ENCODE measurements at regions not wholly inside any gene's neighbourhood (a gene's known extent, or its start where the extent isn't known, plus 50 kb on each side); places are given as distances from the start of the nearest gene placed in this dataset.

- no peaks in the 10 kb centered on the region for H3K4me1 ChIP-seq (ENCODE audit: insufficient read depth, low read length)
- H3K27ac ChIP-seq (ENCODE audit: low read depth, low read length), result no peak overlapping the region
- CTCF ChIA-PET, result no interaction called here
- H3K4me3 ChIP-seq (ENCODE audit: low read length), result no peak overlapping the region
- Mint-ChIP-seq H3K4me3 (no peak overlapping the region), H3K9me3 (no peaks in the 10 kb centered on the region), H3K27ac (no peak overlapping the region), H3K36me3 (no peaks in the 10 kb centered on the region), H3K4me1 (no peaks in the 10 kb centered on the region), H3K27me3 (no peaks in the 10 kb centered on the region)
- POLR2A ChIA-PET, result no interaction called here
- H3K9me3 ChIP-seq (ENCODE audit: low read length), result no peaks in the 10 kb centered on the region
- no peaks in the 10 kb centered on the region for H3K36me3 ChIP-seq (ENCODE audit: insufficient read depth, low read length)
- no peaks in the 10 kb centered on the region for H3K27me3 ChIP-seq (ENCODE audit: insufficient read depth, low read length, poor library complexity, severe bottlenecking)
- no peak for DNase-seq
Measured at GRCh38 chr3:98963546-98963945, 62.1 kb upstream of the DCBLD2 start.

- Histone ChIP-seq H3K27ac (ENCODE audit: low read depth, low read length) (no peak overlapping the region), H3K36me3 (ENCODE audit: insufficient read depth, low read length) (no peaks in the 10 kb centered on the region), H3K9me3 (ENCODE audit: low read length) (no peaks in the 10 kb centered on the region), H3K4me1 (ENCODE audit: insufficient read depth, low read length) (no peaks in the 10 kb centered on the region), H3K27me3 (ENCODE audit: insufficient read depth, low read length, poor library complexity, severe bottlenecking) (no peaks in the 10 kb centered on the region), H3K4me3 (ENCODE audit: low read length) (no peak overlapping the region)
- H3K4me3 Mint-ChIP-seq, result no peak overlapping the region
- H3K9me3 Mint-ChIP-seq, result no peaks in the 10 kb centered on the region
- DNase-seq, result no peak
- H3K27ac Mint-ChIP-seq, result no peak overlapping the region
- H3K4me1 Mint-ChIP-seq, result no peaks in the 10 kb centered on the region
- H3K27me3 Mint-ChIP-seq, result no peaks in the 10 kb centered on the region
- ChIA-PET CTCF (no interaction called here), POLR2A (no interaction called here)
- no peaks in the 10 kb centered on the region for H3K36me3 Mint-ChIP-seq
Measured at GRCh38 chr3:98962951-98963350, 61.5 kb upstream of the DCBLD2 start.

- H3K27me3 ChIP-seq (ENCODE audit: insufficient read depth, low read length, poor library complexity, severe bottlenecking), result no peaks in the 10 kb centered on the region
- CTCF ChIA-PET, result no interaction called here
Measured at GRCh38 chr3:98962189-98962930, 60.9 kb upstream of the DCBLD2 start.

GRCh38 chr3:98961161-98962155, 60.0 kb upstream of the DCBLD2 start:
- Mint-ChIP-seq H3K36me3 (no peaks in the 10 kb centered on the region), H3K9me3 (no peaks in the 10 kb centered on the region), H3K4me3 (no peak overlapping the region), H3K27me3 (peaks cover 0 to 3% of the 10 kb centered on the region in 2 donors), H3K4me1 (no peaks in the 10 kb centered on the region), H3K27ac (no peak overlapping the region)
- ChIA-PET POLR2A (no interaction called here), CTCF (no interaction called here)
- Histone ChIP-seq H3K4me3 (ENCODE audit: low read length) (no peak overlapping the region), H3K27ac (ENCODE audit: low read depth, low read length) (no peak overlapping the region), H3K4me1 (ENCODE audit: insufficient read depth, low read length) (no peaks in the 10 kb centered on the region), H3K36me3 (ENCODE audit: insufficient read depth, low read length) (no peaks in the 10 kb centered on the region), H3K9me3 (ENCODE audit: low read length) (no peaks in the 10 kb centered on the region), H3K27me3 (ENCODE audit: insufficient read depth, low read length, poor library complexity, severe bottlenecking) (no peaks in the 10 kb centered on the region)
- no peak for DNase-seq

More at GRCh38 chr3:98962189-98962930, 60.9 kb upstream of the DCBLD2 start:
- H3K4me1 ChIP-seq (ENCODE audit: insufficient read depth, low read length), result no peaks in the 10 kb centered on the region
- H3K27ac ChIP-seq (ENCODE audit: low read depth, low read length), result no peak overlapping the region
- no peak overlapping the region for H3K4me3 ChIP-seq (ENCODE audit: low read length)
- POLR2A ChIA-PET, result no interaction called here
- H3K4me1 Mint-ChIP-seq, result no peaks in the 10 kb centered on the region
- no peaks in the 10 kb centered on the region for H3K9me3 Mint-ChIP-seq
- H3K27me3 Mint-ChIP-seq, result no peaks in the 10 kb centered on the region
- H3K9me3 ChIP-seq (ENCODE audit: low read length), result no peaks in the 10 kb centered on the region
- no peaks in the 10 kb centered on the region for H3K36me3 ChIP-seq (ENCODE audit: insufficient read depth, low read length)
- no peak overlapping the region for H3K4me3 Mint-ChIP-seq
- DNase-seq, result no peak
- H3K36me3 Mint-ChIP-seq, result no peaks in the 10 kb centered on the region
- no peak overlapping the region for H3K27ac Mint-ChIP-seq

GRCh38 chr3:98957681-98958080, 56.2 kb upstream of the DCBLD2 start:
- Histone ChIP-seq H3K4me3 (ENCODE audit: low read length) (no peak overlapping the region), H3K9me3 (ENCODE audit: low read length) (no peaks in the 10 kb centered on the region), H3K4me1 (ENCODE audit: insufficient read depth, low read length) (no peaks in the 10 kb centered on the region), H3K27me3 (ENCODE audit: insufficient read depth, low read length, poor library complexity, severe bottlenecking) (no peaks in the 10 kb centered on the region), H3K27ac (ENCODE audit: low read depth, low read length) (no peak overlapping the region), H3K36me3 (ENCODE audit: insufficient read depth, low read length) (no peaks in the 10 kb centered on the region)
- no peaks in the 10 kb centered on the region for H3K9me3 Mint-ChIP-seq
- H3K27me3 Mint-ChIP-seq, result peaks cover 0 to 9% of the 10 kb centered on the region in 2 donors
- H3K4me1 Mint-ChIP-seq, result no peaks in the 10 kb centered on the region
- H3K36me3 Mint-ChIP-seq, result no peaks in the 10 kb centered on the region
- no peak for DNase-seq
- H3K4me3 Mint-ChIP-seq, result no peak overlapping the region
- POLR2A ChIA-PET, result no interaction called here
- H3K27ac Mint-ChIP-seq, result no peak overlapping the region
- CTCF ChIA-PET, result no interaction called here

GRCh38 chr3:98956008-98956407, 54.5 kb upstream of the DCBLD2 start:
- H3K9me3 ChIP-seq (ENCODE audit: low read length), result no peaks in the 10 kb centered on the region
- no peaks in the 10 kb centered on the region for H3K36me3 ChIP-seq (ENCODE audit: insufficient read depth, low read length)
- no peaks in the 10 kb centered on the region for H3K4me1 Mint-ChIP-seq
- POLR2A ChIA-PET, result no interaction called here
- CTCF ChIA-PET, result no interaction called here
- H3K4me3 Mint-ChIP-seq, result no peak overlapping the region
- H3K9me3 Mint-ChIP-seq, result no peaks in the 10 kb centered on the region
- no peaks in the 10 kb centered on the region for H3K36me3 Mint-ChIP-seq
- DNase-seq, result no peak
- H3K27me3 Mint-ChIP-seq, result peaks cover 0 to 9% of the 10 kb centered on the region in 2 donors
- H3K4me3 ChIP-seq (ENCODE audit: low read length), result no peak overlapping the region
- no peak overlapping the region for H3K27ac ChIP-seq (ENCODE audit: low read depth, low read length)
- H3K4me1 ChIP-seq (ENCODE audit: insufficient read depth, low read length), result no peaks in the 10 kb centered on the region
- no peak overlapping the region for H3K27ac Mint-ChIP-seq
- no peaks in the 10 kb centered on the region for H3K27me3 ChIP-seq (ENCODE audit: insufficient read depth, low read length, poor library complexity, severe bottlenecking)

GRCh38 chr3:98954791-98955604, 53.5 kb upstream of the DCBLD2 start:
- Mint-ChIP-seq H3K4me3 (no peak overlapping the region), H3K36me3 (no peaks in the 10 kb centered on the region), H3K27me3 (peaks cover 0 to 9% of the 10 kb centered on the region in 2 donors), H3K9me3 (peaks cover 0 to 6% (median 0%) of the 10 kb centered on the region in 5 donors), H3K4me1 (no peaks in the 10 kb centered on the region), H3K27ac (no peak overlapping the region)
- POLR2A ChIA-PET, result no interaction called here
- no peak for DNase-seq
- Histone ChIP-seq H3K4me1 (ENCODE audit: insufficient read depth, low read length) (no peaks in the 10 kb centered on the region), H3K9me3 (ENCODE audit: low read length) (no peaks in the 10 kb centered on the region), H3K4me3 (ENCODE audit: low read length) (no peak overlapping the region), H3K27me3 (ENCODE audit: insufficient read depth, low read length, poor library complexity, severe bottlenecking) (no peaks in the 10 kb centered on the region), H3K36me3 (ENCODE audit: insufficient read depth, low read length) (no peaks in the 10 kb centered on the region), H3K27ac (ENCODE audit: low read depth, low read length) (no peak overlapping the region)
- CTCF ChIA-PET, result no interaction called here

GRCh38 chr3:98954242-98954641, 52.7 kb upstream of the DCBLD2 start:
- Histone ChIP-seq H3K27me3 (ENCODE audit: insufficient read depth, low read length, poor library complexity, severe bottlenecking) (no peaks in the 10 kb centered on the region), H3K4me3 (ENCODE audit: low read length) (no peak overlapping the region), H3K27ac (ENCODE audit: low read depth, low read length) (no peak overlapping the region), H3K36me3 (ENCODE audit: insufficient read depth, low read length) (no peaks in the 10 kb centered on the region), H3K9me3 (ENCODE audit: low read length) (no peaks in the 10 kb centered on the region), H3K4me1 (ENCODE audit: insufficient read depth, low read length) (no peaks in the 10 kb centered on the region)
- Mint-ChIP-seq H3K9me3 (peaks cover 0 to 6% (median 0%) of the 10 kb centered on the region in 5 donors), H3K27me3 (peaks cover 0 to 9% of the 10 kb centered on the region in 2 donors), H3K4me1 (no peaks in the 10 kb centered on the region), H3K36me3 (no peaks in the 10 kb centered on the region), H3K4me3 (no peak overlapping the region), H3K27ac (no peak overlapping the region)
- CTCF ChIA-PET, result no interaction called here
- POLR2A ChIA-PET, result no interaction called here
- no peak for DNase-seq

All from CD8-positive, alpha-beta memory T cell (primary cell).